ENCODE measurements at regions not wholly inside any gene's neighbourhood (a gene's known extent, or its start where the extent isn't known, plus 50 kb on each side); places are given as distances from the start of the nearest gene placed in this dataset.

GRCh38 chr2:223260681-223261080, 208.7 kb downstream of the KCNE4 start:
- H3K27ac ChIP-seq = no peak overlapping the region
- TF ChIP-seq CTCF (IDR thresholded peaks at IDR 0.05) = no peak
- no peak for DNase-seq (ENCODE audit: low spot score)
- no peak overlapping the region for H3K4me3 ChIP-seq

GRCh38 chr2:223262946-223263345, 211.0 kb downstream of the KCNE4 start:
- no peak for TF ChIP-seq CTCF (IDR thresholded peaks at IDR 0.05)
- no peak overlapping the region for H3K4me3 ChIP-seq
- no peak overlapping the region for H3K27ac ChIP-seq
- no peak for DNase-seq (ENCODE audit: low spot score)

GRCh38 chr2:223264541-223265193, 212.7 kb downstream of the KCNE4 start:
- TF ChIP-seq CTCF (IDR thresholded peaks at IDR 0.05) = no peak
- DNase-seq (ENCODE audit: low spot score) = no peak
- H3K27ac ChIP-seq = no peak overlapping the region
- H3K4me3 ChIP-seq = no peak overlapping the region

- no peak for DNase-seq (ENCODE audit: low spot score)
- Histone ChIP-seq H3K4me3 (no peak overlapping the region), H3K27ac (no peak overlapping the region)
- TF ChIP-seq CTCF (IDR thresholded peaks at IDR 0.05) = no peak
Measured at GRCh38 chr2:223267160-223267951, 215.4 kb downstream of the KCNE4 start.

GRCh38 chr2:223269386-223269785, 217.4 kb downstream of the KCNE4 start:
- TF ChIP-seq CTCF (IDR thresholded peaks at IDR 0.05) = no peak
- no peak for DNase-seq (ENCODE audit: low spot score)
- Histone ChIP-seq H3K27ac (no peak overlapping the region), H3K4me3 (no peak overlapping the region)

- H3K4me3 ChIP-seq = no peak overlapping the region
- H3K27ac ChIP-seq = no peak overlapping the region
- no peak for TF ChIP-seq CTCF (IDR thresholded peaks at IDR 0.05)
- no peak for DNase-seq (ENCODE audit: low spot score)
Measured at GRCh38 chr2:223270548-223270947, 218.6 kb downstream of the KCNE4 start.

- DNase-seq (ENCODE audit: low spot score) = no peak
- TF ChIP-seq CTCF (IDR thresholded peaks at IDR 0.05) = no peak
- H3K4me3 ChIP-seq = no peak overlapping the region
- no peak overlapping the region for H3K27ac ChIP-seq
Measured at GRCh38 chr2:223273995-223274394, 222.0 kb downstream of the KCNE4 start.
